ENCODE measurements at regions not wholly inside any gene's neighbourhood (a gene's known extent, or its start where the extent isn't known, plus 50 kb on each side); places are given as distances from the start of the nearest gene placed in this dataset.

DNA sequence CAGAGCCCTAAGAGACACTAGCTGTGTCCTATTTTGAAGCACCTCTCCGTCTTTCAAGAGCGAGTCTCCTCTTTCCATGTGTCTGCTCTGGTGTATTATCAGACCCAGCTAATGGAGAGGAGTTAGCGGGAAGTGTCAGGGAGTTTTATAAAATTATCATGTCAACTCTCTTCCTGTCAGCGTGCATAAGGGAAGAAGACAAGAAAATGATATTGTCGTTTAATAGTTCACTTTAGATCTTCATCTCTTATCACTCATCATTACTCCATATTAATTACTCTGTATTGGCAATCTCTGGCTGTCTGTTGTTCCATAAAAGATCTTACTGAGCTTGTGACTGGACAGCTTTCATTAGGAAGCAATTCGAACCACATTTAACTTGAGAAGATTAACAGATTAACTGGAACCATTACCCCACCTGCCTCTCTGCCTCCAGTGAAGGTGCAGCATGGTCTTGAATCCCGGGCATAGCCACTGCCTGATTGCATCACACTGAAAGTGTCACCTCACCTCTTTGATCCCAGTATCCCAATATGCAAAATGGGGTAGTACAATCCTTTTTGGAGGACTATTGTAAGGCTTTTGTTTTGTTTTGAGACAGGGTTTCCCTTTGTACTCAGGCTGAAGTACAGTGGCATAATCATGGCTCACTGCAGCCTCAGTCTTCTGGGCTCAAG, 121.1 kb downstream of the TMEM114 start:
- TF ChIP-seq CTCF (IDR thresholded peaks at IDR 0.05; ENCODE audit: poor library complexity), result no peak
- TF ChIP-seq EZH2phosphoT487 (IDR thresholded peaks at IDR 0.05; ENCODE audit: low read depth, severe bottlenecking, unreplicated experiment), result no peak
